LNCaP clone FGC (cell line): ENCODE measurements at regions not wholly inside any gene's neighbourhood (a gene's known extent, or its start where the extent isn't known, plus 50 kb on each side); places are given as distances from the start of the nearest gene placed in this dataset.
"Not testable (repeated sequence)": the region's sequence is repeated elsewhere in the genome, so short reads cannot be mapped to it uniquely, and the experiment has no call there.

Source experiments
- DNase-seq: peaks from one replicate; pipeline ENCODE4 v3.0.0-alpha.2; 2011; ENCODE audit warnings: low read depth
- H3K4me3 ChIP-seq: 2 replicates; pipeline ENCODE4 v1.5.1; 2011; ENCODE audit warnings: mild to moderate bottlenecking, low read depth, low read length, control low read depth
- CTCF ChIP-seq: IDR thresholded peaks from 2 replicates; pipeline ENCODE4 v1.5.1; 2012; ENCODE audit warnings: mild to moderate bottlenecking; ENCODE audit not compliant: control insufficient read depth, insufficient read depth; ENCODE audit errors: extremely low read depth

GRCh38 chr5:29208024-29208423, 1985.5 kb upstream of the CDH6 start:
- no peak overlapping the region for H3K4me3 ChIP-seq
- TF ChIP-seq CTCF, result no peak
- DNase-seq, result no peak

- no peak overlapping the region for H3K4me3 ChIP-seq
- TF ChIP-seq CTCF, result no peak
- no peak for DNase-seq
Measured at GRCh38 chr5:29203049-29203448, 1990.4 kb upstream of the CDH6 start.

GRCh38 chr5:29197631-29198454, 1995.6 kb upstream of the CDH6 start:
- H3K4me3 ChIP-seq, result no peak overlapping the region
- no peak for DNase-seq
- TF ChIP-seq CTCF, result no peak

- no peak for TF ChIP-seq CTCF
- DNase-seq, result no peak
- no peak overlapping the region for H3K4me3 ChIP-seq
Measured at GRCh38 chr5:29193972-29194371, 1999.5 kb upstream of the CDH6 start.

- not testable (repeated sequence) for H3K4me3 ChIP-seq, DNase-seq
Measured at GRCh38 chr5:29191269-29192048, 2002.0 kb upstream of the CDH6 start.

- not testable (repeated sequence) for H3K4me3 ChIP-seq, DNase-seq
Measured at GRCh38 chr5:29190398-29190797, 2003.1 kb upstream of the CDH6 start.

- not testable (repeated sequence) for H3K4me3 ChIP-seq, DNase-seq
Measured at GRCh38 chr5:29186380-29186779, 2007.1 kb upstream of the CDH6 start.

- H3K4me3 ChIP-seq, result no peak overlapping the region
- TF ChIP-seq CTCF, result no peak
- no peak for DNase-seq
Measured at GRCh38 chr5:29185558-29185957, 2007.9 kb upstream of the CDH6 start.
